Esophagus muscularis mucosa (tissue), 4 donors: ENCODE measurements at regions not wholly inside any gene's neighbourhood (a gene's known extent, or its start where the extent isn't known, plus 50 kb on each side); places are given as distances from the start of the nearest gene placed in this dataset.

Experiments
- CTCF ChIP-seq, 3 experiments: fragments of 200-600 bp in 2 of 3; fragments of 450-650 bp in 1 of 3; sonication (generic) in 2 of 3; IDR thresholded peaks; one replicate each; pipeline ENCODE4 v1.5.1; 2017 to 2019; ENCODE audit warnings: antibody characterized with exemption in 3 of 3, mild to moderate bottlenecking in 2 of 3, moderate library complexity in 1 of 3
- EP300 ChIP-seq: sonication (generic); formaldehyde crosslinking; IDR thresholded peaks from one replicate; pipeline ENCODE4 v1.6.1; 2017; ENCODE audit warnings: antibody characterized with exemption
- POLR2A ChIP-seq: fragments of 450-650 bp; IDR thresholded peaks from one replicate; pipeline ENCODE4 v1.6.1; 2017; ENCODE audit warnings: antibody characterized with exemption, moderate library complexity, mild to moderate bottlenecking, low read depth
- POLR2AphosphoS5 ChIP-seq, 2 donors: sonication (generic); formaldehyde crosslinking; IDR thresholded peaks; one replicate each; pipeline ENCODE4 v1.6.1; 2017; ENCODE audit warnings: antibody characterized with exemption in 2 of 2

- TF ChIP-seq EP300 (no peak), CTCF (IDR thresholded peaks at IDR 0.05) (no peak), POLR2AphosphoS5 (IDR thresholded peaks at IDR 0.05) (no peak), POLR2A (no peak)
These were observed 226.2 kb downstream of the KIF4B start for GRCh38 chr5:155239803-155240202.
